ENCODE measurements at regions not wholly inside any gene's neighbourhood (a gene's known extent, or its start where the extent isn't known, plus 50 kb on each side); places are given as distances from the start of the nearest gene placed in this dataset.

GRCh38 chr12:126064028-126064427 is 998.8 kb downstream of the AACS start:
- TF ChIP-seq CTCF (conservative IDR thresholded peaks at IDR 0.05; ENCODE audit: low read depth, low read length), result no peak
- no peak for TF ChIP-seq EZH2 (IDR thresholded peaks at IDR 0.05; ENCODE audit: low read length, unreplicated experiment)
- TF ChIP-seq EZH2phosphoT487 (IDR thresholded peaks at IDR 0.05; ENCODE audit: borderline replicate concordance, low read length), result no peak

All from PC-3 (cell line).